GM23248 (cell line): ENCODE measurements at regions not wholly inside any gene's neighbourhood (a gene's known extent, or its start where the extent isn't known, plus 50 kb on each side); places are given as distances from the start of the nearest gene placed in this dataset.

Experiments
- DNase-seq: peaks from one replicate; pipeline ENCODE4 v3.0.0-alpha.2; 2015
- H2AFZ ChIP-seq: fragments of 200-600 bp; sonication (generic); 2 replicates; pipeline ENCODE4 v1.6.1; 2016; ENCODE audit warnings: antibody characterized with exemption
- H3F3A ChIP-seq: fragments of 200-600 bp; sonication (generic); 2 replicates; pipeline ENCODE4 v1.6.1; 2016; ENCODE audit warnings: mild to moderate bottlenecking, antibody characterized with exemption, mixed run types; ENCODE audit not compliant: insufficient read depth
- H3K27ac ChIP-seq: fragments of 200-600 bp; sonication (generic); 2 replicates; pipeline ENCODE4 v1.5.1; 2016; ENCODE audit warnings: mild to moderate bottlenecking
- H3K27me3 ChIP-seq: fragments of 200-600 bp; sonication (generic); replicated peaks from 2 replicates; pipeline ENCODE4 v1.6.1; 2016; ENCODE audit warnings: mild to moderate bottlenecking; ENCODE audit not compliant: insufficient read depth
- H3K36me3 ChIP-seq: fragments of 200-600 bp; sonication (generic); 2 replicates; pipeline ENCODE4 v1.6.1; 2016; ENCODE audit warnings: low read depth, mild to moderate bottlenecking
- H3K4me1 ChIP-seq: fragments of 200-600 bp; sonication (generic); 2 replicates; pipeline ENCODE4 v1.6.1; 2016; ENCODE audit warnings: mild to moderate bottlenecking; ENCODE audit not compliant: insufficient read depth
- H3K4me2 ChIP-seq: fragments of 200-600 bp; sonication (generic); one replicate; pipeline ENCODE4 v1.6.1; 2016; ENCODE audit warnings: mild to moderate bottlenecking; ENCODE audit not compliant: unreplicated experiment
- H3K4me3 ChIP-seq: fragments of 200-600 bp; sonication (generic); 2 replicates; pipeline ENCODE4 v1.5.1; 2016; ENCODE audit warnings: mild to moderate bottlenecking
- H3K79me2 ChIP-seq: fragments of 200-600 bp; sonication (generic); 2 replicates; pipeline ENCODE4 v1.6.1; 2016; ENCODE audit warnings: mild to moderate bottlenecking; ENCODE audit not compliant: insufficient read depth
- H3K9ac ChIP-seq: fragments of 200-600 bp; sonication (generic); 2 replicates; pipeline ENCODE4 v1.6.1; 2016; ENCODE audit warnings: mild to moderate bottlenecking
- H3K9me2 ChIP-seq: fragments of 200-600 bp; sonication (generic); 2 replicates; pipeline ENCODE4 v1.6.1; 2016; ENCODE audit warnings: mixed run types, mild to moderate bottlenecking, moderate library complexity; ENCODE audit not compliant: insufficient read depth
- H3K9me3 ChIP-seq: fragments of 200-600 bp; sonication (generic); one replicate; pipeline ENCODE4 v1.6.1; 2017; ENCODE audit warnings: low read depth
- H4K20me1 ChIP-seq: fragments of 200-600 bp; sonication (generic); 2 replicates; pipeline ENCODE4 v1.6.0; 2016; ENCODE audit not compliant: insufficient read depth
- EZH2 ChIP-seq: fragments of 200-600 bp; sonication (generic); IDR thresholded peaks from 2 replicates; pipeline ENCODE4 v1.6.1; 2018; ENCODE audit warnings: antibody characterized with exemption, mild to moderate bottlenecking; ENCODE audit not compliant: insufficient read depth, poor library complexity, severe bottlenecking
- EZH2phosphoT487 ChIP-seq: fragments of 200-600 bp; sonication (generic); IDR thresholded peaks from 2 replicates; pipeline ENCODE4 v1.6.1; 2018; ENCODE audit warnings: antibody characterized with exemption, moderate library complexity, mild to moderate bottlenecking, low read depth; ENCODE audit not compliant: insufficient read depth
- WGBS, 2 experiments: methylation state at CpG; one replicate each; pipeline ENCODE4 v1.1.6; 2015 to 2017; ENCODE audit warnings: low lambda C conversion rate in 2 of 2, low coverage in 1 of 2; ENCODE audit errors: missing lambda C conversion rate in 2 of 2; 5-methylcytosine and 5-hydroxymethylcytosine counted together
- in situ Hi-C: fragments of 300-500 bp; cut with MboI; formaldehyde crosslinking; loops from 2 replicates; pipeline ENCODE4 v1.15.0; 2020

DNA sequence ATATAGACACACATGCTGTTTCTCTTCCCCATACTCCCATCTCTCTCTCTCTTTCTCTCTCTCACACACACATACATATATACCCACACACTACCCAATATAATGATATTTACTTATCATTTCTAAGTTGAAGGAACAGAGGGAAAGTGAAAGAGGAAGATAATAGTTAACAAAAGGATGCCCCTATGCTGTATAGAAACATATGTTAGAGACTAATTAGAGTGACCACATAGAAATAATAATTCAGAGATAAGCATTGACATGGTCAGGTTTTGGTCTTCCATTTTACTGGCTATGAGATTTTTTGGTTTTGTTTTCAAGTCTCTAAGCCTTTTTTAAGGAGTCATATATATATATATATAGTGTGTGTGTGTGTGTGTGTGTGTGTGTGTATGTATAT lies 445.7 kb upstream of the CHORDC1 start:
- H3K9me2 ChIP-seq = no peaks in the 10 kb centered on the region
- no peak for DNase-seq
- no peak overlapping the region for H3K9ac ChIP-seq
- no peaks in the 10 kb centered on the region for H3K79me2 ChIP-seq
- no peaks in the 10 kb centered on the region for H3K4me1 ChIP-seq
- no peak overlapping the region for H3K27ac ChIP-seq
- H3K4me3 ChIP-seq = no peak overlapping the region
- H3K9me3 ChIP-seq = no peaks in the 10 kb centered on the region
- no peaks in the 10 kb centered on the region for H3F3A ChIP-seq
- no peaks in the 10 kb centered on the region for H4K20me1 ChIP-seq
- no peak overlapping the region for H2AFZ ChIP-seq
- H3K27me3 ChIP-seq = no peaks in the 10 kb centered on the region
- in situ Hi-C loops = no loop called here
- no peak overlapping the region for H3K4me2 ChIP-seq
- H3K36me3 ChIP-seq = no peaks in the 10 kb centered on the region
- TF ChIP-seq EZH2 (no peak), EZH2phosphoT487 (no peak)

DNA sequence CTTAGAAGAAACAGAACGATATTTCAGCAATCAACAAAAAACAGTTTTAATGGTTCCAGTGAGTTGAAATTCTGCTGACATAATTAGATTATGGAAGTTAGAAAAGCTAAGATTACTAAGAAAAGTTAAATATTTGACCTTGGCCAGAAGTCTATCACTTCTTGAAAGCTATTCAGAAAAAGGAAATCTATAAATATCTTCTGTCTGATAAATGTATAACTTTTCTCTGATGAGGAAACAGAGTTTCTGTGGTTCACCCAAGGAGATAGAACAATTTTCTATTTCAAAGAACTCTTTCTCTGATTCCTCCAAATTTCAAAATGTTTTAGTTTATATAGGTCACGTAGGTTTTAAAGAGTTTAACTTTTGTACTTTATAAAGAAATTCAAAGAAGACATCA lies 438.4 kb upstream of the CHORDC1 start:
- in situ Hi-C loops = no loop called here
- H3K36me3 ChIP-seq = no peaks in the 10 kb centered on the region
- no peaks in the 10 kb centered on the region for H3F3A ChIP-seq
- TF ChIP-seq EZH2 (no peak), EZH2phosphoT487 (no peak)
- DNase-seq = no peak
- H2AFZ ChIP-seq = no peak overlapping the region
- H3K4me2 ChIP-seq = no peak overlapping the region
- no peaks in the 10 kb centered on the region for H3K4me1 ChIP-seq
- H3K27ac ChIP-seq = no peak overlapping the region
- no peaks in the 10 kb centered on the region for H4K20me1 ChIP-seq
- no peak overlapping the region for H3K9ac ChIP-seq
- H3K9me2 ChIP-seq = no peaks in the 10 kb centered on the region
- H3K79me2 ChIP-seq = no peaks in the 10 kb centered on the region
- 26 to 28% methylated on average over 2 of the region's 2 CpGs for whole genome bisulfite sequencing, 2 experiments
- no peaks in the 10 kb centered on the region for H3K27me3 ChIP-seq
- H3K9me3 ChIP-seq = no peaks in the 10 kb centered on the region
- no peak overlapping the region for H3K4me3 ChIP-seq

DNA sequence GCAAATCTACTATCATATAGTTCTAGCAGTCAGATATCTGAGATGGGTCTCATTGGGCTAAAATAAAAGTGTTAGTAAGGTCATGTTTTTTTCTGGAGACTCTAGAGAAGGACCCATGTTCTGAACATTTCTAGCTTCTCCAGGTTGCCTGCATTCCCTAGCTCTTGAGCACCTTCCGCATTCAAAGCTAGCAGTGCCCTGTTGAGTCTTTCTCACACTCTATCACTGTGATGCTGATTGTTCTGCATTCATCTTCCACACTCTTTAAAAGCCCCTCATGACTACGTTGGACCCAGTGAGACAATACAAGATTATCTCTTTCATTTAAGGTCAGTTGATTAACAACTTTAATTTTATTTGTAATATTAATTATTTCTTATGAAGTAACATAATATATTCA lies 433.3 kb upstream of the CHORDC1 start:
- Histone ChIP-seq H3K79me2 (no peaks in the 10 kb centered on the region), H3K36me3 (no peaks in the 10 kb centered on the region), H3K9me2 (no peaks in the 10 kb centered on the region), H3F3A (no peaks in the 10 kb centered on the region), H3K4me3 (no peak overlapping the region), H3K27ac (no peak overlapping the region), H3K9me3 (no peaks in the 10 kb centered on the region), H3K4me2 (no peak overlapping the region), H3K9ac (no peak overlapping the region), H2AFZ (no peak overlapping the region), H3K4me1 (no peaks in the 10 kb centered on the region), H3K27me3 (no peaks in the 10 kb centered on the region), H4K20me1 (no peaks in the 10 kb centered on the region)
- no peak for TF ChIP-seq EZH2phosphoT487
- no peak for TF ChIP-seq EZH2
- in situ Hi-C loops = no loop called here
- no peak for DNase-seq
- 19 to 38% methylated on average over 2 of the region's 2 CpGs for WGBS, 2 experiments

DNA sequence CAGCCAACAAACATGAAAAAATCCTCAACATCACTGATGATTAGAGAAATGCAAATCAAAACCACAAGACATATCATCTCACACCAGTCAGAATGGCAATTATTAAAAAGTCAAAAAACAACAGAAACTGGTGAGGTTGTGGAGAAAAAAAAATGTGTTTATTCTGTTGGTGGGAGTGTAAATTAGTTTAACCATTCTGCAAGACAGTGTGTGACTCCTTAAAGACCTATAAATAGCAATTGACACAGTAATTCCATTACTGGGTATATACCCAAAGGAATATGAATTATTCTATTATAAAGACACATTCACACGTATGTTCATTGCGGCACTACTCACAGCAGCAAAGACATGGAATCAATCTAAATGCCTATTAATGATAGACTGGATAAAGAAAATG lies 427.3 kb upstream of the CHORDC1 start:
- Histone ChIP-seq H3K4me1 (no peaks in the 10 kb centered on the region), H3F3A (no peaks in the 10 kb centered on the region), H3K9me3 (no peaks in the 10 kb centered on the region), H3K4me3 (no peak overlapping the region), H3K36me3 (no peaks in the 10 kb centered on the region), H3K27ac (no peak overlapping the region), H3K79me2 (no peaks in the 10 kb centered on the region), H3K27me3 (no peaks in the 10 kb centered on the region), H3K9ac (no peak overlapping the region), H3K4me2 (no peak overlapping the region), H2AFZ (no peak overlapping the region), H3K9me2 (no peaks in the 10 kb centered on the region), H4K20me1 (no peaks in the 10 kb centered on the region)
- 19% methylated on average over 2 of the region's 2 CpGs for WGBS, 2 experiments
- TF ChIP-seq EZH2phosphoT487 = no peak
- no peak for TF ChIP-seq EZH2
- DNase-seq = no peak
- in situ Hi-C loops = no loop called here

DNA sequence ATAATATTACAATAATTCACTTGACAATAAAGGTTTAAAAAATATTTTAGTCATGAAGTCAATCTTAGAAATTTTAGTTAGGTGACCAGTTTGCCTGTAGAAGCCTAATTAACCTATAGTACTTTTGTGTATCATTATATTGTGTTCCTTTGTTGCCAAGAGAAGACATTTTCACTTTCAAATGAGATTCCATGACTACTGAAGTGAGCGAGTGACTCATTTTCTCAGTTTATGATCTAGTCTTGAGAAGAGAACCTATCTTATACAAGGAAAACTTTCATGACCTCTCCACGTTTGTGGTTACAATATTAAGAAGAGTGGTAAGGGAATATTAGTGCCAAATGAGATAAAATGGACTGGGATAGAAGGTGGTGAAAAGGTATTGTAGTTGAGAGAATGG lies 423.9 kb upstream of the CHORDC1 start:
- H3K9me2 ChIP-seq = no peaks in the 10 kb centered on the region
- TF ChIP-seq EZH2 (no peak), EZH2phosphoT487 (no peak)
- no peaks in the 10 kb centered on the region for H3K36me3 ChIP-seq
- WGBS, 2 experiments = 18% methylated on average over 2 of the region's 2 CpGs
- H2AFZ ChIP-seq = no peak overlapping the region
- no peak overlapping the region for H3K4me2 ChIP-seq
- no peaks in the 10 kb centered on the region for H3K79me2 ChIP-seq
- no peaks in the 10 kb centered on the region for H3K27me3 ChIP-seq
- in situ Hi-C loops = no loop called here
- H3K9ac ChIP-seq = no peak overlapping the region
- no peak overlapping the region for H3K27ac ChIP-seq
- H4K20me1 ChIP-seq = no peaks in the 10 kb centered on the region
- DNase-seq = no peak
- no peaks in the 10 kb centered on the region for H3F3A ChIP-seq
- no peaks in the 10 kb centered on the region for H3K4me1 ChIP-seq
- H3K4me3 ChIP-seq = no peak overlapping the region
- H3K9me3 ChIP-seq = no peaks in the 10 kb centered on the region
